Right lobe of liver (tissue), 4 donors: ENCODE measurements at regions not wholly inside any gene's neighbourhood (a gene's known extent, or its start where the extent isn't known, plus 50 kb on each side); places are given as distances from the start of the nearest gene placed in this dataset.

Experiments
- POLR2A ChIP-seq: fragments of 450-650 bp; IDR thresholded peaks from one replicate; pipeline ENCODE4 v1.6.1; 2017; ENCODE audit warnings: antibody characterized with exemption, mild to moderate bottlenecking
- TF ChIP-seq, protein P1 (sequence below), 4 donors: fragments of 200-600 bp in 3 of 4; fragments of 450-650 bp in 1 of 4; IDR thresholded peaks; one replicate each; pipeline versions ENCODE4 v1.5.1 to v1.8.0; 2016 to 2022; ENCODE audit warnings: antibody characterized with exemption in 4 of 4, mild to moderate bottlenecking in 2 of 4
- donor health status: DM: no; HTN: no; CAD: no.
- donor health status: DM: no; HTN: no; CAD: no.
- donor health status: DM: no; HTN: yes; CAD: no.

DNA sequence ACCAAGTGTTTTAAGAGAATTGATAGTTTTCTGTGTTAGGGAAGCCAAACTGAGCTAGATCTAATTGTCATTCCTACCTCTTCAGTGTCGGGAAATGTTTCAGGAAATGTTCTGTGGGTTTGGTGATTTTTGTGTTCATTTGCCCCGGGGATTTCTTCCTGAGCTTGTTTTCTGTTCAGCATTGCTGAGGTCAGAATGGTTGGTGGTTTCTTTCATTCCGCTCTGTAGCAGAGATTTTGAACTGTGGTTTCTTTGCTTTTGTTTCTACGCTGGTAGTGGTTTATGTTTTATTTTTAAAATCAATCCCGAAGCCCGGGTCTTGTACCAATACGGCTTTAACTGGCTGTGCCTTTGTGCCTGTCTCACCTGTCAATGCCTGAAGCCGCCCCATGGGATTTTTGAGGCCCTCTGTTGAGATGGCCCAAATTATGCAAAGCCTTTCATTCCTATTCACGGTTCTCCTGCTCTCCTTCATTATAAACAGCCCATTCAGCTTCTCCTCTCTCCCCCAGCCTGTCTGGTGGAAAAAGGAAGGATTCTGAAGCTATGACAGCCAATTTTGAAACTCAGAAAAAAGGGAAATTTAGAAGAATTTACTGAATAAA is 417.2 kb upstream of the KAZN start:
- TF ChIP-seq, protein P1, sequence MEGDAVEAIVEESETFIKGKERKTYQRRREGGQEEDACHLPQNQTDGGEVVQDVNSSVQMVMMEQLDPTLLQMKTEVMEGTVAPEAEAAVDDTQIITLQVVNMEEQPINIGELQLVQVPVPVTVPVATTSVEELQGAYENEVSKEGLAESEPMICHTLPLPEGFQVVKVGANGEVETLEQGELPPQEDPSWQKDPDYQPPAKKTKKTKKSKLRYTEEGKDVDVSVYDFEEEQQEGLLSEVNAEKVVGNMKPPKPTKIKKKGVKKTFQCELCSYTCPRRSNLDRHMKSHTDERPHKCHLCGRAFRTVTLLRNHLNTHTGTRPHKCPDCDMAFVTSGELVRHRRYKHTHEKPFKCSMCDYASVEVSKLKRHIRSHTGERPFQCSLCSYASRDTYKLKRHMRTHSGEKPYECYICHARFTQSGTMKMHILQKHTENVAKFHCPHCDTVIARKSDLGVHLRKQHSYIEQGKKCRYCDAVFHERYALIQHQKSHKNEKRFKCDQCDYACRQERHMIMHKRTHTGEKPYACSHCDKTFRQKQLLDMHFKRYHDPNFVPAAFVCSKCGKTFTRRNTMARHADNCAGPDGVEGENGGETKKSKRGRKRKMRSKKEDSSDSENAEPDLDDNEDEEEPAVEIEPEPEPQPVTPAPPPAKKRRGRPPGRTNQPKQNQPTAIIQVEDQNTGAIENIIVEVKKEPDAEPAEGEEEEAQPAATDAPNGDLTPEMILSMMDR (IDR thresholded peaks at IDR 0.05) = no peak
- no peak for TF ChIP-seq POLR2A
